AG04449 (cell line): ENCODE measurements at regions not wholly inside any gene's neighbourhood (a gene's known extent, or its start where the extent isn't known, plus 50 kb on each side); places are given as distances from the start of the nearest gene placed in this dataset.

Source experiments
- CTCF ChIA-PET: fragments of 350-600 bp; formaldehyde crosslinking; extraction: SDS; loops from one replicate; lab custom pipeline; 2021; ENCODE audit warnings: antibody characterized with exemption; lab: Yijun Ruan, JAX
- POLR2A ChIA-PET: fragments of 400-600, 350-600 bp; formaldehyde crosslinking; extraction: SDS; loops from one replicate; lab custom pipeline; 2020; ENCODE audit warnings: antibody characterized with exemption, inconsistent platforms; lab: Yijun Ruan, JAX
- DNase-seq: peaks from one replicate; pipeline ENCODE4 v3.0.0-alpha.2; 2010; ENCODE audit warnings: low read depth, low spot score
- H3K4me3 ChIP-seq: 2 replicates; pipeline ENCODE4 v1.5.1; 2011; ENCODE audit warnings: low read depth, mild to moderate bottlenecking, control low read depth, low read length
- CTCF ChIP-seq: IDR thresholded peaks from one replicate; pipeline ENCODE4 v1.5.1; 2011; ENCODE audit warnings: mild to moderate bottlenecking, moderate library complexity, low read length, control low read depth, inconsistent platforms; ENCODE audit not compliant: insufficient read depth; ENCODE audit errors: missing control alignments

GRCh38 chr5:97338729-97339128 lies 155.7 kb upstream of the RIOK2 start:
- no peak overlapping the region for H3K4me3 ChIP-seq
- no peak for DNase-seq
- ChIA-PET CTCF (no interaction called here), POLR2A (no interaction called here)
- no peak for TF ChIP-seq CTCF

DNA sequence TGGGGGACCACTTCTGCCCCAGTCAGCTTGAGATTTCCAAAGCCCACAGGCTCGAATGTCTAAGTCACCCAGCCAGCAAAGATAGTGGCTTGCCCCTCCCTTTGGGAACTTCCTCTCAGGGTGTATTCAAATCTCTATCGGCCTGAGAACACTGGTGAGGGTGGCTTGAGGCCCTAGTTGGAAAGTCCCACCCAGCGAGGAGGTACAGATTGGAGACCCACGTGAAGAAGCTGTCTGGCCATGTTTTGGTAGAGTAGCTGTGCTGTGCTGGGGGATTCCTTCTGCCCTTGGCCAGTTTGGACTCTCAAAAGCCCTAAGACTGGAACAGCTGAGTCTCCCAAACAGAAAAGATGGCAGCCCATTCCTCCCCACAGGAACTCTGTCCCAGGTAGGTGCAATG lies 172.7 kb upstream of the RIOK2 start:
- TF ChIP-seq CTCF, result no peak
- ChIA-PET POLR2A (no interaction called here), CTCF (no interaction called here)
- H3K4me3 ChIP-seq, result no peak overlapping the region
- no peak for DNase-seq

GRCh38 chr5:97363577-97363976 lies 180.5 kb upstream of the RIOK2 start:
- H3K4me3 ChIP-seq, result no peak overlapping the region
- ChIA-PET POLR2A (no interaction called here), CTCF (no interaction called here)
- no peak for DNase-seq
- no peak for TF ChIP-seq CTCF

DNA sequence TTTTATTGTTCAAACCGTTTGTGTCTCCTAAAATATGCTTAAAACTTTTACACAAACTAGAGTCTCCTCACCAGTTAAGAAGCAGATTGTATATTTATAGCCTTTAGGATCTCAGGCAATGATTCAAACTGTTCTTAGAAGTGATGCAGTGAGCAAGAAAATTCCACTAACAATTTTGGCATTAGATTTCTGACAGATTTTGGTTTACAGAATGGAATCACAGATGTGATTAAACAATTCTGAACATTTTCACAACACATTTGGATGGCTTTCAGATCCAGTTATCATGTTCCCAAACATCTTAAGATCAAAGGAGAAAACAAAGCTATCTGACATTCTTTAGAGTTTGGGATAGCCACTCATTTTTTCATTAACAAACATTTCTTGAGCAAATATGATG lies 181.7 kb upstream of the RIOK2 start:
- ChIA-PET POLR2A (no interaction called here), CTCF (no interaction called here)
- TF ChIP-seq CTCF, result no peak
- no peak for DNase-seq
- no peak overlapping the region for H3K4me3 ChIP-seq

DNA sequence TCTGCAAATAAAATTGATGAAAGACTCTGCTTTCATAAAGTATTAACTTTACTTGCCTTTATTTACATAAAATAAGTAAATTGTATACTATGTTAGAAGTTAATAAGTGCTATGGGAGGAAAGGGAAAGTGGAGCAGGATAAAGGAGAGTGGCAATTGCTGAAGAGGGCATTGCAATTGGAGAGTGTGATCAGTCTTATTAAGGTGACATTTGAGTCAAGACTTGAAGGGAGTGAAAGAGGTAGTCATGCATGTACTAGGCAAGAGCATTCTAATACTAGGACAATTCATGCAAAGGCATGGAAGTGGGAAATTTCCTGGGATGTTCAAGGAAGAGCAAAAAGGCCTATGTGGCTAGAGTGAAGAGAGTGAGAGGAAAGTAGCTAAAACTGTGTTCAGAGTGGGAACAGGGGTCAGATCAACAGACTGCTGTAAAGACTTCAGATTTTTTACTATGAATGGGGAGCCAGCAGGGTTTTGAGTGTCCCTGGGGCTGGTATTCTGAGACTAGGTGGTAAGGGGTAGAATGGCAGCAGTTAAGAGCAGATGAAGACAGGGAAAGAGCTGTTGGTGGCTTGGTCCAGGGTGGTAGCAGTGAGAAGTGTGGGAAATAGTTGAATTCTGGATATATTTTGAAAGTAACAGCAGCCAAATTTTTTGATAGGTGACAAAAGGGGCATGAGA lies 182.3 kb upstream of the RIOK2 start:
- no peak overlapping the region for H3K4me3 ChIP-seq
- no peak for DNase-seq
- TF ChIP-seq CTCF, result no peak
- CTCF ChIA-PET, result no interaction called here
- POLR2A ChIA-PET, result no interaction called here

- ChIA-PET POLR2A (no interaction called here), CTCF (no interaction called here)
- no peak for DNase-seq
- no peak for TF ChIP-seq CTCF
- H3K4me3 ChIP-seq, result no peak overlapping the region
These were observed 182.9 kb upstream of the RIOK2 start for GRCh38 chr5:97365918-97366317.
